HL-60 (cell line): ENCODE measurements at regions not wholly inside any gene's neighbourhood (a gene's known extent, or its start where the extent isn't known, plus 50 kb on each side); places are given as distances from the start of the nearest gene placed in this dataset.

ENCODE experiments used
- DNase-seq, 2 experiments: peaks; one replicate each; pipeline ENCODE4 v3.0.0-alpha.2; 2010 to 2020; ENCODE audit warnings: low read depth in 1 of 2, low spot score in 1 of 2
- H3K27ac ChIP-seq: fragments of 250-450 bp; sonication (Bioruptor Pico); replicated peaks from 2 replicates; pipeline ENCODE4 v1.5.1; 2020; ENCODE audit warnings: mild to moderate bottlenecking, moderate library complexity
- H3K27me3 ChIP-seq: fragments of 250-450 bp; sonication (Bioruptor Pico); 2 replicates; pipeline ENCODE4 v1.5.1; 2021; ENCODE audit warnings: mild to moderate bottlenecking, moderate library complexity; ENCODE audit not compliant: insufficient read depth, poor library complexity, severe bottlenecking
- H3K4me3 ChIP-seq: replicated peaks from 2 replicates; pipeline ENCODE4 v1.5.1; 2011; ENCODE audit warnings: mild to moderate bottlenecking, control low read depth, low read length; ENCODE audit not compliant: insufficient read depth
- CTCF ChIP-seq: IDR thresholded peaks from one replicate; pipeline ENCODE4 v1.5.1; 2011; ENCODE audit warnings: low read length, control low read depth, inconsistent platforms; ENCODE audit not compliant: insufficient read depth
- GABPA ChIP-seq: IDR thresholded peaks from 2 replicates; pipeline ENCODE4 v1.6.1; 2012; ENCODE audit warnings: low read depth
- POLR2AphosphoS5 ChIP-seq: IDR thresholded peaks from 2 replicates; pipeline ENCODE4 v1.6.1; 2012; ENCODE audit warnings: low read depth
- REST ChIP-seq: IDR thresholded peaks from 2 replicates; pipeline ENCODE4 v1.6.1; 2012; ENCODE audit warnings: low read depth; ENCODE audit not compliant: insufficient replicate concordance
- SPI1 ChIP-seq: IDR thresholded peaks from 2 replicates; pipeline ENCODE4 v1.6.1; 2012; ENCODE audit warnings: low read depth, mild to moderate bottlenecking, borderline replicate concordance

GRCh38 chr11:121743285-121743684 lies 290.5 kb upstream of the SORL1-AS1 start:
- Histone ChIP-seq H3K27me3 (no peaks in the 10 kb centered on the region), H3K27ac (no peak overlapping the region), H3K4me3 (no peak overlapping the region)
- DNase-seq = no peak
- TF ChIP-seq POLR2AphosphoS5 = no peak
- TF ChIP-seq REST = no peak
- no peak for TF ChIP-seq SPI1
- no peak for TF ChIP-seq GABPA
- no peak for TF ChIP-seq CTCF

DNA sequence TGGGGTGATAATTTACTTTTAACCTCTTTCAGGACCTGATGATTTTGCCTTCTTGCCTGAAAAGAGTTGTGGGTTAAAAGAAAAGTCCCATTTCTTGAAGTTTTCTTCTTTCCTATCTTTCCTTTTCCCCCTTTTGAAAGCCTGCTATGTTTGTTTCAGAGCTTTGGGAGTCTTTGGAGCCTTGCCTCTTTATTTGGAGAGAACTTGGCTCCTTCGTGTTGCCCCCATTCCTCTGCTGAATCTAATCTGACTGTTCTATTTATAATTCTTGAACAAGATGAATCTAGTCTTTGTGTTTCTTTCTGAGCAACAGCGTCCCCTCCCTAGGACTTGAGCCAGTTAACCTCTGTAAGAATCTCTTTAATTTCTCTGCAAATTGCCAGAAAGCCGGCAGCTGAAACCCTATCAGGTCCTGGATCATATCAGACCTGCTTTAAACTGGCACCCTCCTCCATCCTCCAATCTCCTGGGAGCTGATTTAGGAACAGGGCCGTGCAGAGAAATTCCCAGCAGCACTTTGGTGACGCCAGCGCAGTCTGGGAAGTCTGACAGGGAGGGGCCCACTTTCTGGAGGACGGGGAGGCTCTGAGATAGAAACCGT lies 289.1 kb upstream of the SORL1-AS1 start:
- Histone ChIP-seq H3K4me3 (no peak overlapping the region), H3K27ac (no peak overlapping the region), H3K27me3 (no peaks in the 10 kb centered on the region)
- no peak for TF ChIP-seq REST
- TF ChIP-seq SPI1 = no peak
- TF ChIP-seq GABPA = no peak
- no peak for TF ChIP-seq CTCF
- no peak for TF ChIP-seq POLR2AphosphoS5
- DNase-seq = no peak

DNA sequence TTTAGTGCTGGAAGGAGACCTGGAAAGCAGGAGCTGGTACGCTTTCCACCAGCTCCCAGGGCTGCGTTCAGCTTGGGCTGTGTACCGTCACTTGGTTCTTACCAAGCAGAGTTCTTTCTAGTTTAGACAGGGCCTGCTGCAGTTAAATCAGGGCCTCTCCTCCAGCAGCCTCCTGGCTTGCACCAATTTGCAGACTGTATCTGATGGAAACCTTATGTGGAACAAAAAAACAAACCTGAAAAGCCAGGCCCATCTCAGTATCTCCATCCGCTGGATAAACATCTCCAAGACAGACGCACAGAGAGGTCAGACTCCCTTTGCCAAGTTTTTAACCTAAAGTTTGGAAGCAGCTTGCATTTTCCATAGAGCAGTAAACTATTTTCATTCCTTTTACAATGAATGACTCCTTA lies 288.6 kb upstream of the SORL1-AS1 start:
- no peak for DNase-seq
- Histone ChIP-seq H3K27ac (no peak overlapping the region), H3K27me3 (no peaks in the 10 kb centered on the region), H3K4me3 (no peak overlapping the region)
- no peak for TF ChIP-seq GABPA
- TF ChIP-seq SPI1 = no peak
- no peak for TF ChIP-seq REST
- TF ChIP-seq POLR2AphosphoS5 = no peak
- no peak for TF ChIP-seq CTCF
